Dendritic cell treated with granulocyte-macrophage colony-stimulating factor and Interleukin-4, amounts not matched to agents 40 ng/mL and 50 ng/mL, for 4 days (primary cell): ENCODE measurements at regions not wholly inside any gene's neighbourhood (a gene's known extent, or its start where the extent isn't known, plus 50 kb on each side); places are given as distances from the start of the nearest gene placed in this dataset.
"Not testable (repeated sequence)": the region's sequence is repeated elsewhere in the genome, so short reads cannot be mapped to it uniquely, and the experiment has no call there.

ENCODE experiments used
- H3K27ac Mint-ChIP-seq: one replicate; pipeline ENCODE4 v1.8.0; 2022; ENCODE audit warnings: mild to moderate bottlenecking, mixed read lengths
- H3K27me3 Mint-ChIP-seq: one replicate; pipeline ENCODE4 v1.8.0; 2022; ENCODE audit warnings: mild to moderate bottlenecking, mixed read lengths
- H3K36me3 Mint-ChIP-seq: one replicate; pipeline ENCODE4 v1.8.0; 2022; ENCODE audit warnings: low read depth, mixed read lengths
- H3K4me1 Mint-ChIP-seq: one replicate; pipeline ENCODE4 v1.8.0; 2022; ENCODE audit warnings: low read depth, mixed read lengths
- H3K4me3 Mint-ChIP-seq: one replicate; pipeline ENCODE4 v1.8.0; 2022; ENCODE audit warnings: mild to moderate bottlenecking, moderate library complexity, mixed read lengths
- H3K9me3 Mint-ChIP-seq: one replicate; pipeline ENCODE4 v1.8.0; 2022; ENCODE audit warnings: mixed read lengths
- intact Hi-C: fragments of 100-400 bp; cut with micrococcal nuclease; formaldehyde crosslinking; loops from one replicate; pipeline ENCODE4 v1.15.0; 2022

DNA sequence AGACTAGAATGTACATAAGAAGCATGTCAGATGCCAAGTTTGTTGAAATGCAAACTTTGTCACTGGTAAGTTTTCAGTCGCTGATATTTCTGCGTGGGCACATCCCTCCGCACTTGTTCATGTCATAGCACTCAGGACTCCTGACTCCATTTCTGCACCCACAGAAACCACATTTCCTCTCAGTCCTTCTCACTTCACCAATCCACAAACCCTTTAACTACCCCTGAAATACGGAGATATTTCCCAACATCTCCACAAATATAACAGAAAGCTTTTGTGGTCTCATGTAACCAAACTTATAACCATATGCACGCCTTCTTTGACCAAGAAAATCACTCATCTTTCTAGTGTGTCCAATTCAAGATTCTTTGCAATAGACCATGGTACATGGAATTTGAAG, 276.9 kb upstream of the ERBB4 start:
- Mint-ChIP-seq H3K36me3 (no peaks in the 10 kb centered on the region), H3K4me3 (no peak overlapping the region), H3K27me3 (peaks cover 9% of the 10 kb centered on the region), H3K4me1 (peaks cover 5% of the 10 kb centered on the region), H3K9me3 (no peaks in the 10 kb centered on the region), H3K27ac (no peak overlapping the region)
- intact Hi-C loops = no loop called here

- peaks cover 5% of the 10 kb centered on the region for H3K4me1 Mint-ChIP-seq
- intact Hi-C loops = no loop called here
- H3K27ac Mint-ChIP-seq = no peak overlapping the region
- no peaks in the 10 kb centered on the region for H3K36me3 Mint-ChIP-seq
- peaks cover 10% of the 10 kb centered on the region for H3K27me3 Mint-ChIP-seq
- no peak overlapping the region for H3K4me3 Mint-ChIP-seq
- no peaks in the 10 kb centered on the region for H3K9me3 Mint-ChIP-seq
Observed at GRCh38 chr2:212814941-212815340, 276.3 kb upstream of the ERBB4 start.

DNA sequence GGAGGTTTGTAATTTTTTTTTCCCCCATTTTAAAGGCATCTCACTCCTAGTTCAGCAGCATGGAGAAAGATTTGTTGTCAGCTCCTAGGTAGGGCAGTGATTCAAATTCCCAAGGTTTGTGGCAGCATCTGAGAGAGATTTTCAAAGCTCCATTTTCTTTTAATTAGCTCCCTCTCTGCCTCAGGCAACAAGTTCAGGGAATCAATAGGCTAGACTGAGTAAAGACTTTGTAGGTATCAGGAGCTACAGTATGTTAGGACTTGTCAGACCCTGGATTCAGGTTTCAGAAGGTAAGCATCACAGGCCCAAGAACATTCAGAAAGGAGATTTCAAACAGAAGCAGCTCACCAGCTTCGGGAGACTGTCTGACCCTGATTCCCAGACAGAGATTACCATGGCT, 273.3 kb upstream of the ERBB4 start:
- Mint-ChIP-seq H3K4me3 (no peak overlapping the region), H3K36me3 (no peaks in the 10 kb centered on the region), H3K9me3 (no peaks in the 10 kb centered on the region), H3K4me1 (peaks cover 5% of the 10 kb centered on the region), H3K27me3 (peaks cover 7% of the 10 kb centered on the region), H3K27ac (no peak overlapping the region)
- intact Hi-C loops = no loop called here

DNA sequence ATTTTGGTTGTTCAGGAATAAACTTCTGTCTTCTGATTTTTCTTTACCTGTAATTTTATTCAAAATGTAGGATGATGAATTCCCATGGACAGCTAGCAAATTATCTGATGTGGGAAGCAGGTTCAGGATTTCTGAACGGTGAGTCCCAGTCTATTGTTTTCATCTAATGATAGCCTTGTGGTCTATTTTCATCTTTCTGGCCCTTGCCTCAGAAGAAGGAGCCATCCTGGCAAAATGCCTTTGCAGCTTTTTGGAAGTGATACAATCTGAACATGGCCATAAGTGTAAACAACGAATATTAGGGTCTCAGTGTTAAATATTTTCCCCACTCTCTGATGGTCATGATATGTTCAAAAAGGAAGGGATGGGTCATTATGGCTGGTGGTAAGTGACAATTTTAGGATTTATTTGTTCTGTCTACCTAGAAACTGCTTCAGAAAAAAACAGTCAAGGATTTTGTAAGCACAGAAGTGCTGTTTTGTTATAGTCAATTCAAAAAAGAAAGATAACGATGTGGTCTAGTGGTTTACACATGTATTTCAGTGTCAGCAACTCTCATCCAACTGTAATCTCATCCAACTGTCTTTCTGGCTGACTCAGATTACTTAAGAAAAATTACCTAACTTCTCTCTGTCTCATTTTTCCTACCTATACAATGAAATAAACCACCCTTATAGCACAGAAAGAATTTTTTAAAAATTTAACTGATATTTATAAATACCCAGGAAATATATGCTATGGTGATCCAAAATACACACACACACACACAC, 272.6 kb upstream of the ERBB4 start:
- Mint-ChIP-seq H3K27ac (no peak overlapping the region), H3K36me3 (no peaks in the 10 kb centered on the region)

GRCh38 chr2:212797484-212798205, 259.0 kb upstream of the ERBB4 start:
- Mint-ChIP-seq H3K9me3 (no peaks in the 10 kb centered on the region), H3K27ac (no peak overlapping the region), H3K4me1 (no peaks in the 10 kb centered on the region), H3K27me3 (no peaks in the 10 kb centered on the region), H3K36me3 (no peaks in the 10 kb centered on the region), H3K4me3 (no peak overlapping the region)
- intact Hi-C loops = no loop called here

More for the DNA sequence above, 272.6 kb upstream of the ERBB4 start:
- Mint-ChIP-seq H3K4me1 (peaks cover 5% of the 10 kb centered on the region), H3K27me3 (peaks cover 7% of the 10 kb centered on the region), H3K9me3 (no peaks in the 10 kb centered on the region), H3K4me3 (no peak overlapping the region)
- intact Hi-C loops = no loop called here

GRCh38 chr2:212794471-212794870, 255.9 kb upstream of the ERBB4 start:
- Mint-ChIP-seq H3K27me3 (no peaks in the 10 kb centered on the region), H3K4me1 (no peaks in the 10 kb centered on the region), H3K36me3 (no peaks in the 10 kb centered on the region), H3K4me3 (no peak overlapping the region), H3K9me3 (no peaks in the 10 kb centered on the region), H3K27ac (no peak overlapping the region)
- intact Hi-C loops = no loop called here

DNA sequence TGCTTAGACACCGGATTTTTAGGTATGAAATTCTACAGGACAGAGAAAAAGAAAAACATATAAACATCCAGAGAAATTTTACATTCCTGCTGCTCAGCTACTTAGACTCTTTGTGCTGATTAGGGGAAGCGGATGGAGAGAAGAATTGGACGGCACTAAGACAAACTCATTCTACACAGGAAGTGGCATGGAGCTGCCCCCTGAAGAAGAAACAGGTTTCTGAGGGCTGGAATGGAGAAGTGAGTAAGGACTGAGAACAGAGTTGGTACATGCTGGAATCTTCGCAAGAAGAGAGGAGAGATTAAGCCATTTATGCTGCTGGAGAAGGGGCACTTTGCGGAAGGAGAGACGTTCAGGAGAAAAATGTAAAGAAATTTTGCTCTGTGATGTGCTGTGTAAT, 253.0 kb upstream of the ERBB4 start:
- H3K27ac Mint-ChIP-seq = no peak overlapping the region
- H3K4me1 Mint-ChIP-seq = no peaks in the 10 kb centered on the region
- intact Hi-C loops = no loop called here
- H3K36me3 Mint-ChIP-seq = no peaks in the 10 kb centered on the region
- peaks cover 10% of the 10 kb centered on the region for H3K9me3 Mint-ChIP-seq
- no peak overlapping the region for H3K4me3 Mint-ChIP-seq
- no peaks in the 10 kb centered on the region for H3K27me3 Mint-ChIP-seq

DNA sequence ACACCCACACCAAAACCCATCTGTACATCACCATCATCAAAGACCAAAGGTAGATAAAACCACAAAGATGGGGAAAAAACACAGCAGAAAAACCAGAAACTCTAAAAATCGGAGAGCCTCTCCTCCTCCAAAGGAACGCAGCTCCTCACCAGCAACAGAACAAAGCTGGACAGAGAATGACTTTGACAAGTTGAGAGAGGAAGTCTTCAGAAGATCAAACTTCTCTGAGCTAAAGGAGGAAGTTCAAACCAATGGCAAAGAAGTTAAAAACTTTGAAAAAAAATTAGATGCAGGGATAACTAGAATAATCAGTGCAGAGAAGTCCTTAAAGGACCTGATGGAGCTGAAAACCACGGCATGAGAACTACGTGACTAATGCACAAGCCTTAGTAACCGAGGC, 247.5 kb upstream of the ERBB4 start:
- H3K36me3 Mint-ChIP-seq, intact Hi-C loops, H3K27ac Mint-ChIP-seq, H3K4me3 Mint-ChIP-seq, H3K27me3 Mint-ChIP-seq, H3K4me1 Mint-ChIP-seq: not testable (repeated sequence)
- H3K9me3 Mint-ChIP-seq = peaks cover 42% of the 10 kb centered on the region

- Mint-ChIP-seq H3K27me3 (no peaks in the 10 kb centered on the region), H3K4me1 (no peaks in the 10 kb centered on the region), H3K36me3 (no peaks in the 10 kb centered on the region), H3K4me3 (no peak overlapping the region), H3K9me3 (no peaks in the 10 kb centered on the region), H3K27ac (no peak overlapping the region)
- intact Hi-C loops = loop anchor here (1.0 kb wide), 1 partner anchor 376 kb away; no protein-coding TSS in a partner anchor
Observed at GRCh38 chr2:212777020-212777491, 238.5 kb upstream of the ERBB4 start.

- Mint-ChIP-seq H3K27me3 (no peaks in the 10 kb centered on the region), H3K4me1 (no peaks in the 10 kb centered on the region), H3K27ac (no peak overlapping the region), H3K36me3 (no peaks in the 10 kb centered on the region), H3K4me3 (no peak overlapping the region), H3K9me3 (no peaks in the 10 kb centered on the region)
- intact Hi-C loops = no loop called here
Observed at GRCh38 chr2:212773808-212774339, 235.3 kb upstream of the ERBB4 start.

- Mint-ChIP-seq H3K27me3 (no peaks in the 10 kb centered on the region), H3K27ac (no peak overlapping the region), H3K4me3 (no peak overlapping the region), H3K4me1 (no peaks in the 10 kb centered on the region), H3K9me3 (no peaks in the 10 kb centered on the region), H3K36me3 (no peaks in the 10 kb centered on the region)
- intact Hi-C loops = no loop called here
Observed at GRCh38 chr2:212770240-212770639, 231.6 kb upstream of the ERBB4 start.

GRCh38 chr2:212766921-212767320, 228.3 kb upstream of the ERBB4 start:
- intact Hi-C loops = no loop called here
- H3K9me3 Mint-ChIP-seq = no peaks in the 10 kb centered on the region
- H3K36me3 Mint-ChIP-seq = no peaks in the 10 kb centered on the region
- no peaks in the 10 kb centered on the region for H3K27me3 Mint-ChIP-seq
- no peak overlapping the region for H3K4me3 Mint-ChIP-seq
- no peaks in the 10 kb centered on the region for H3K4me1 Mint-ChIP-seq
- no peak overlapping the region for H3K27ac Mint-ChIP-seq

GRCh38 chr2:212752730-212753351, 214.2 kb upstream of the ERBB4 start:
- Mint-ChIP-seq H3K27me3 (no peaks in the 10 kb centered on the region), H3K36me3 (no peaks in the 10 kb centered on the region), H3K27ac (no peak overlapping the region), H3K4me1 (no peaks in the 10 kb centered on the region), H3K4me3 (no peak overlapping the region), H3K9me3 (peaks cover 53% of the 10 kb centered on the region)
- intact Hi-C loops = no loop called here

DNA sequence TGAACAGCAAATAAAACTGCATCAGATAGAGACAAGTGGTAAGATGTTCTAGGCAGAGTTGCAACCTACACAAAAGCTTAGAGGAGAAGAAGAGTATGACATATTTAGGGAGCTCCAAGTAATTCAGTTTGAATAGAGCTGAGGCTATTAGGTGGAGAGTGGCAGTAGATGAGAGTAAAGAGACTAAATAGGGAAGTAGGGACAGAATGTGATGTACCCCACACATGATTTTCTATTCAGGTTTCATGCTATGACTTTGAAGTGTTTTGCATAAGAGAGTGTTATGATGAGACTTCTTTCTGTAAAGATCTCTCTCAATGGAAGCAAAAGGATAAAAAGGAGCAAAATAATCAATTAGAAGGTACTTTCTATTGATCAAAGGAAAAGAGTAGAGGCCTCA, 206.8 kb upstream of the ERBB4 start:
- Mint-ChIP-seq H3K36me3 (no peaks in the 10 kb centered on the region), H3K4me1 (no peaks in the 10 kb centered on the region), H3K4me3 (no peak overlapping the region), H3K27me3 (no peaks in the 10 kb centered on the region), H3K27ac (no peak overlapping the region), H3K9me3 (peaks cover 2% of the 10 kb centered on the region)
- intact Hi-C loops = no loop called here
